ENCODE measurements at regions not wholly inside any gene's neighbourhood (a gene's known extent, or its start where the extent isn't known, plus 50 kb on each side); places are given as distances from the start of the nearest gene placed in this dataset.

GRCh38 chr4:73001885-73002284, 67.6 kb downstream of the COX18 start:
- Mint-ChIP-seq H3K27me3 (peaks cover 16% of the 10 kb centered on the region), H3K9me3 (no peaks in the 10 kb centered on the region), H3K4me1 (no peaks in the 10 kb centered on the region), H3K27ac (no peak overlapping the region), H3K36me3 (ENCODE audit: low read depth) (no peaks in the 10 kb centered on the region), H3K4me3 (no peak overlapping the region)
- no peak for DNase-seq
- CTCF ChIA-PET, result no interaction called here
- POLR2A ChIA-PET, result no interaction called here

GRCh38 chr4:72997409-72997808, 72.1 kb downstream of the COX18 start:
- ChIA-PET CTCF (no interaction called here), POLR2A (no interaction called here)
- no peaks in the 10 kb centered on the region for H3K4me1 Mint-ChIP-seq
- H3K27ac Mint-ChIP-seq, result no peak overlapping the region
- no peak for DNase-seq
- no peaks in the 10 kb centered on the region for H3K36me3 Mint-ChIP-seq (ENCODE audit: low read depth)
- no peaks in the 10 kb centered on the region for H3K9me3 Mint-ChIP-seq
- H3K4me3 Mint-ChIP-seq, result no peak overlapping the region
- peaks cover 10% of the 10 kb centered on the region for H3K27me3 Mint-ChIP-seq

GRCh38 chr4:72994670-72995069, 74.8 kb downstream of the COX18 start:
- no peaks in the 10 kb centered on the region for H3K36me3 Mint-ChIP-seq (ENCODE audit: low read depth)
- H3K9me3 Mint-ChIP-seq, result no peaks in the 10 kb centered on the region
- POLR2A ChIA-PET, result no interaction called here
- H3K4me3 Mint-ChIP-seq, result no peak overlapping the region
- H3K27me3 Mint-ChIP-seq, result peaks cover 13% of the 10 kb centered on the region
- CTCF ChIA-PET, result no interaction called here
- no peaks in the 10 kb centered on the region for H3K4me1 Mint-ChIP-seq
- DNase-seq, result no peak
- no peak overlapping the region for H3K27ac Mint-ChIP-seq

- peaks cover 12% of the 10 kb centered on the region for H3K27me3 Mint-ChIP-seq
- H3K4me1 Mint-ChIP-seq, result no peaks in the 10 kb centered on the region
- no peak for DNase-seq
- no peaks in the 10 kb centered on the region for H3K9me3 Mint-ChIP-seq
- no peak overlapping the region for H3K27ac Mint-ChIP-seq
- H3K4me3 Mint-ChIP-seq, result no peak overlapping the region
- CTCF ChIA-PET, result no interaction called here
- no peaks in the 10 kb centered on the region for H3K36me3 Mint-ChIP-seq (ENCODE audit: low read depth)
- POLR2A ChIA-PET, result no interaction called here
Observed at GRCh38 chr4:72993876-72994275, 75.6 kb downstream of the COX18 start.

GRCh38 chr4:72991873-72992272, 77.6 kb downstream of the COX18 start:
- Mint-ChIP-seq H3K4me1 (no peaks in the 10 kb centered on the region), H3K27me3 (peaks cover 12% of the 10 kb centered on the region), H3K27ac (no peak overlapping the region), H3K36me3 (ENCODE audit: low read depth) (no peaks in the 10 kb centered on the region), H3K9me3 (no peaks in the 10 kb centered on the region), H3K4me3 (no peak overlapping the region)
- DNase-seq, result no peak
- ChIA-PET CTCF (no interaction called here), POLR2A (no interaction called here)

GRCh38 chr4:72987741-72988729, 81.5 kb downstream of the COX18 start:
- Mint-ChIP-seq H3K27me3 (peaks cover 9% of the 10 kb centered on the region), H3K4me3 (no peak overlapping the region), H3K9me3 (no peaks in the 10 kb centered on the region), H3K4me1 (no peaks in the 10 kb centered on the region), H3K27ac (no peak overlapping the region), H3K36me3 (ENCODE audit: low read depth) (no peaks in the 10 kb centered on the region)
- POLR2A ChIA-PET, result no interaction called here
- DNase-seq, result no peak
- CTCF ChIA-PET, result no interaction called here

- Mint-ChIP-seq H3K4me3 (no peak overlapping the region), H3K36me3 (ENCODE audit: low read depth) (no peaks in the 10 kb centered on the region)
- CTCF ChIA-PET, result interaction anchor here (0.9 kb wide), 1 partner anchor 12 kb away, joined by 3 read pairs; no protein-coding TSS in a partner anchor
Observed at GRCh38 chr4:72984351-72984750, 85.2 kb downstream of the COX18 start.

GRCh38 chr4:72983709-72984108, 85.8 kb downstream of the COX18 start:
- POLR2A ChIA-PET, result no interaction called here
- H3K27me3 Mint-ChIP-seq, result peaks cover 3% of the 10 kb centered on the region
- no peak for DNase-seq
- no peaks in the 10 kb centered on the region for H3K4me1 Mint-ChIP-seq
- H3K36me3 Mint-ChIP-seq (ENCODE audit: low read depth), result no peaks in the 10 kb centered on the region
- H3K4me3 Mint-ChIP-seq, result no peak overlapping the region
- no peak overlapping the region for H3K27ac Mint-ChIP-seq
- H3K9me3 Mint-ChIP-seq, result no peaks in the 10 kb centered on the region
- CTCF ChIA-PET, result interaction anchor here (0.9 kb wide), 1 partner anchor 11 kb away, joined by 3 read pairs; no protein-coding TSS in a partner anchor

More at GRCh38 chr4:72984351-72984750, 85.2 kb downstream of the COX18 start:
- H3K4me1 Mint-ChIP-seq, result no peaks in the 10 kb centered on the region
- peaks cover 2% of the 10 kb centered on the region for H3K27me3 Mint-ChIP-seq
- no peak for DNase-seq
- H3K9me3 Mint-ChIP-seq, result no peaks in the 10 kb centered on the region
- POLR2A ChIA-PET, result no interaction called here
- no peak overlapping the region for H3K27ac Mint-ChIP-seq

- Mint-ChIP-seq H3K9me3 (no peaks in the 10 kb centered on the region), H3K4me1 (no peaks in the 10 kb centered on the region), H3K27ac (no peak overlapping the region), H3K36me3 (ENCODE audit: low read depth) (no peaks in the 10 kb centered on the region), H3K27me3 (peaks cover 5% of the 10 kb centered on the region), H3K4me3 (no peak overlapping the region)
- ChIA-PET POLR2A (no interaction called here), CTCF (no interaction called here)
- DNase-seq, result no peak
Observed at GRCh38 chr4:72977936-72978485, 91.5 kb downstream of the COX18 start.

- ChIA-PET POLR2A (no interaction called here), CTCF (no interaction called here)
- Mint-ChIP-seq H3K4me1 (no peaks in the 10 kb centered on the region), H3K9me3 (no peaks in the 10 kb centered on the region), H3K27me3 (peaks cover 5% of the 10 kb centered on the region), H3K36me3 (ENCODE audit: low read depth) (no peaks in the 10 kb centered on the region), H3K4me3 (no peak overlapping the region), H3K27ac (no peak overlapping the region)
- DNase-seq, result no peak
Observed at GRCh38 chr4:72975488-72975784, 94.1 kb downstream of the COX18 start.

- Mint-ChIP-seq H3K4me1 (no peaks in the 10 kb centered on the region), H3K27ac (no peak overlapping the region), H3K27me3 (peaks cover 5% of the 10 kb centered on the region), H3K4me3 (no peak overlapping the region), H3K36me3 (ENCODE audit: low read depth) (no peaks in the 10 kb centered on the region), H3K9me3 (no peaks in the 10 kb centered on the region)
- POLR2A ChIA-PET, result no interaction called here
- CTCF ChIA-PET, result no interaction called here
- no peak for DNase-seq
Observed at GRCh38 chr4:72974694-72975487, 94.6 kb downstream of the COX18 start.

GRCh38 chr4:72971572-72971971, 97.9 kb downstream of the COX18 start:
- Mint-ChIP-seq H3K27ac (no peak overlapping the region), H3K9me3 (no peaks in the 10 kb centered on the region), H3K4me1 (peaks cover 1% of the 10 kb centered on the region), H3K36me3 (ENCODE audit: low read depth) (no peaks in the 10 kb centered on the region), H3K27me3 (peaks cover 3% of the 10 kb centered on the region), H3K4me3 (no peak overlapping the region)
- no peak for DNase-seq
- CTCF ChIA-PET, result no interaction called here
- POLR2A ChIA-PET, result no interaction called here

GRCh38 chr4:72970756-72971155, 98.8 kb downstream of the COX18 start:
- CTCF ChIA-PET, result no interaction called here
- H3K27me3 Mint-ChIP-seq, result peaks cover 3% of the 10 kb centered on the region
- no peaks in the 10 kb centered on the region for H3K36me3 Mint-ChIP-seq (ENCODE audit: low read depth)
- POLR2A ChIA-PET, result no interaction called here
- DNase-seq, result no peak
- no peak overlapping the region for H3K4me3 Mint-ChIP-seq
- no peaks in the 10 kb centered on the region for H3K9me3 Mint-ChIP-seq
- no peak overlapping the region for H3K27ac Mint-ChIP-seq
- H3K4me1 Mint-ChIP-seq, result peaks cover 2% of the 10 kb centered on the region

All from activated CD4-positive, alpha-beta T cell treated with anti-CD3 and anti-CD28 coated beads, Interleukin-2, amount 10 ng/mL, durations not matched to agents 7 days and 5 days (primary cell).